Spleen (tissue), 7 donors: ENCODE measurements at regions not wholly inside any gene's neighbourhood (a gene's known extent, or its start where the extent isn't known, plus 50 kb on each side); places are given as distances from the start of the nearest gene placed in this dataset.

Experiments used
- POLR2AphosphoS5 ChIP-seq, 3 donors: sonication (generic); formaldehyde crosslinking; IDR thresholded peaks; one replicate each; pipeline ENCODE4 v1.5.1; 2017; ENCODE audit warnings: antibody characterized with exemption in 3 of 3
- TF ChIP-seq, protein P1 (sequence below), 11 experiments: fragments of 200-600 bp in 7 of 11; fragments of 450-650 bp in 4 of 11; sonication (generic) in 4 of 11; IDR thresholded peaks in 8 of 11; conservative IDR thresholded peaks in 3 of 11; 1 replicate in 7 of 11; 2 replicates in 4 of 11; pipeline versions ENCODE4 v1.4.0 to v1.8.0; 2016 to 2021; ENCODE audit warnings: antibody characterized with exemption in 11 of 11, inconsistent platforms in 4 of 11, mild to moderate bottlenecking in 1 of 11
- donor health status: DM: no; HTN: no; CAD: no; lungs with moderate emphysema.
- donor health status: DM: no; HTN: no; CAD: no.
- donor health status: DM: no; HTN: no; CAD: no.

DNA sequence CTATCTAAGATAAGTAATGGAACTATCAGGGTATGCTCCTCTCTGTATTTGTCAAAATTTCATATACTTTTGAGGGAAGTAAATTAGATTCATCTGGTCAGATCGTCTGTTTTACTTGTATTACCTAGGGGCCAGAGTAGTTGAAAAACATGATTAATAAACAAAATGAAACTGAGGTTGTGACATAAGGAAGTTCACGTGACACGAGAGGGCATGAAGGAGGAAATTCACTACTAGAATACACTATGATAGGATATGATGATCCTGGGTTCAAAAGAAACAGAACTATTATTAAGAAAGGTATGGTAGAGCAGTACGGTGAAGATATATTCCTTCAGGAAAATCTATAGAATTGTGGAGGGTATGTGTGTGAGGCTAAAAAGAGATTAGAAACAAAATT, 58.4 kb upstream of the SPAG16 start:
- TF ChIP-seq, protein P1, sequence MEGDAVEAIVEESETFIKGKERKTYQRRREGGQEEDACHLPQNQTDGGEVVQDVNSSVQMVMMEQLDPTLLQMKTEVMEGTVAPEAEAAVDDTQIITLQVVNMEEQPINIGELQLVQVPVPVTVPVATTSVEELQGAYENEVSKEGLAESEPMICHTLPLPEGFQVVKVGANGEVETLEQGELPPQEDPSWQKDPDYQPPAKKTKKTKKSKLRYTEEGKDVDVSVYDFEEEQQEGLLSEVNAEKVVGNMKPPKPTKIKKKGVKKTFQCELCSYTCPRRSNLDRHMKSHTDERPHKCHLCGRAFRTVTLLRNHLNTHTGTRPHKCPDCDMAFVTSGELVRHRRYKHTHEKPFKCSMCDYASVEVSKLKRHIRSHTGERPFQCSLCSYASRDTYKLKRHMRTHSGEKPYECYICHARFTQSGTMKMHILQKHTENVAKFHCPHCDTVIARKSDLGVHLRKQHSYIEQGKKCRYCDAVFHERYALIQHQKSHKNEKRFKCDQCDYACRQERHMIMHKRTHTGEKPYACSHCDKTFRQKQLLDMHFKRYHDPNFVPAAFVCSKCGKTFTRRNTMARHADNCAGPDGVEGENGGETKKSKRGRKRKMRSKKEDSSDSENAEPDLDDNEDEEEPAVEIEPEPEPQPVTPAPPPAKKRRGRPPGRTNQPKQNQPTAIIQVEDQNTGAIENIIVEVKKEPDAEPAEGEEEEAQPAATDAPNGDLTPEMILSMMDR (IDR thresholded peaks at IDR 0.05 in 8 of 11, conservative IDR thresholded peaks at IDR 0.05 in 3 of 11) = no peak
- no peak for TF ChIP-seq POLR2AphosphoS5 (IDR thresholded peaks at IDR 0.05)
